ENCODE measurements at regions not wholly inside any gene's neighbourhood (a gene's known extent, or its start where the extent isn't known, plus 50 kb on each side); places are given as distances from the start of the nearest gene placed in this dataset.

GRCh38 chr3:193851941-193852674 is 259.1 kb downstream of the OPA1 start:
- TF ChIP-seq POLR2A (IDR thresholded peaks at IDR 0.05), result no peak
- TF ChIP-seq, protein P1, sequence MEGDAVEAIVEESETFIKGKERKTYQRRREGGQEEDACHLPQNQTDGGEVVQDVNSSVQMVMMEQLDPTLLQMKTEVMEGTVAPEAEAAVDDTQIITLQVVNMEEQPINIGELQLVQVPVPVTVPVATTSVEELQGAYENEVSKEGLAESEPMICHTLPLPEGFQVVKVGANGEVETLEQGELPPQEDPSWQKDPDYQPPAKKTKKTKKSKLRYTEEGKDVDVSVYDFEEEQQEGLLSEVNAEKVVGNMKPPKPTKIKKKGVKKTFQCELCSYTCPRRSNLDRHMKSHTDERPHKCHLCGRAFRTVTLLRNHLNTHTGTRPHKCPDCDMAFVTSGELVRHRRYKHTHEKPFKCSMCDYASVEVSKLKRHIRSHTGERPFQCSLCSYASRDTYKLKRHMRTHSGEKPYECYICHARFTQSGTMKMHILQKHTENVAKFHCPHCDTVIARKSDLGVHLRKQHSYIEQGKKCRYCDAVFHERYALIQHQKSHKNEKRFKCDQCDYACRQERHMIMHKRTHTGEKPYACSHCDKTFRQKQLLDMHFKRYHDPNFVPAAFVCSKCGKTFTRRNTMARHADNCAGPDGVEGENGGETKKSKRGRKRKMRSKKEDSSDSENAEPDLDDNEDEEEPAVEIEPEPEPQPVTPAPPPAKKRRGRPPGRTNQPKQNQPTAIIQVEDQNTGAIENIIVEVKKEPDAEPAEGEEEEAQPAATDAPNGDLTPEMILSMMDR (IDR thresholded peaks at IDR 0.05), result no peak
- TF ChIP-seq EP300 (IDR thresholded peaks at IDR 0.05), result no peak

Data from suprapubic skin (tissue), 3 donors.